Gastroesophageal sphincter (tissue), 4 donors: ENCODE measurements at regions not wholly inside any gene's neighbourhood (a gene's known extent, or its start where the extent isn't known, plus 50 kb on each side); places are given as distances from the start of the nearest gene placed in this dataset.
A peak's percentile ranks its signal among the peaks of the same experiment; 100 is the strongest.
"Not testable (repeated sequence)": the region's sequence is repeated elsewhere in the genome, so short reads cannot be mapped to it uniquely, and the experiment has no call there.

Source experiments
- ATAC-seq: fragments of 150-250 bp; one replicate; pipeline ENCODE4 v1.9.1; 2016; ENCODE audit warnings: mild to moderate bottlenecking, moderate library complexity
- H3K27ac ChIP-seq, 4 donors: fragments of 200-600 bp; sonication (generic) in 3 of 4; 1 replicate in 3 of 4; 2 replicates in 1 of 4; pipeline ENCODE4 v1.5.1; 2016 to 2019
- H3K27me3 ChIP-seq: fragments of 200-600 bp; sonication (generic); one replicate; pipeline ENCODE4 v1.5.1; 2019
- H3K36me3 ChIP-seq, 2 donors: fragments of 200-600 bp; sonication (generic); one replicate each; pipeline ENCODE4 v1.5.1; 2019; ENCODE audit warnings: control low read depth in 1 of 2
- H3K4me1 ChIP-seq, 3 donors: fragments of 200-600 bp; sonication (generic); 1 replicate in 2 of 3; 2 replicates in 1 of 3; pipeline ENCODE4 v1.5.1; 2016 to 2019; ENCODE audit warnings: control low read depth in 2 of 3
- H3K4me3 ChIP-seq, 2 donors: fragments of 200-600 bp; sonication (generic); one replicate each; pipeline ENCODE4 v1.5.1; 2019; ENCODE audit warnings: mild to moderate bottlenecking in 1 of 2, moderate library complexity in 1 of 2
- H3K9me3 ChIP-seq, 3 donors: fragments of 200-600 bp; sonication (generic); one replicate each; pipeline ENCODE4 v1.5.1; 2017 to 2019; ENCODE audit warnings: control low read depth in 2 of 3
- CTCF ChIP-seq, 4 experiments: fragments of 200-600 bp in 2 of 4; fragments of 450-650 bp in 2 of 4; sonication (generic) in 1 of 4; IDR thresholded peaks; one replicate each; pipeline ENCODE4 v1.5.1; 2017 to 2019; ENCODE audit warnings: antibody characterized with exemption in 4 of 4, mild to moderate bottlenecking in 2 of 4, moderate library complexity in 2 of 4
- EP300 ChIP-seq: sonication (generic); formaldehyde crosslinking; IDR thresholded peaks from one replicate; pipeline ENCODE4 v1.6.1; 2017; ENCODE audit warnings: antibody characterized with exemption, mild to moderate bottlenecking
- POLR2A ChIP-seq, 2 donors: fragments of 450-650 bp; IDR thresholded peaks; one replicate each; pipeline ENCODE4 v1.6.1; 2017; ENCODE audit warnings: antibody characterized with exemption in 2 of 2, mild to moderate bottlenecking in 2 of 2, moderate library complexity in 1 of 2
- POLR2AphosphoS5 ChIP-seq: sonication (generic); formaldehyde crosslinking; IDR thresholded peaks from one replicate; pipeline ENCODE4 v1.6.1; 2017; ENCODE audit warnings: antibody characterized with exemption
- WGBS, 2 donors: methylation state at CpG; one replicate each; pipeline ENCODE4 v1.1.5; 2018; ENCODE audit warnings: low coverage in 1 of 2; 5-methylcytosine and 5-hydroxymethylcytosine counted together

- no peak overlapping the region for H3K27ac ChIP-seq
- no peaks in the 10 kb centered on the region for H3K36me3 ChIP-seq
- WGBS, 2 donors = 14 to 35% methylated on average over 4 of the region's 4 CpGs
- H3K27me3 ChIP-seq = peaks cover 6% of the 10 kb centered on the region
- no peaks in the 10 kb centered on the region for H3K4me1 ChIP-seq
- no peak overlapping the region for H3K4me3 ChIP-seq
- ATAC-seq = no peak
- TF ChIP-seq EP300 (no peak), POLR2A (IDR thresholded peaks at IDR 0.05) (no peak), POLR2AphosphoS5 (no peak), CTCF (IDR thresholded peaks at IDR 0.05) (no peak)
- H3K9me3 ChIP-seq = no peaks in the 10 kb centered on the region
Observed at GRCh38 chr1:213448776-213449175, 397.7 kb downstream of the RPS6KC1 start.

- no peak for ATAC-seq
- Histone ChIP-seq H3K36me3 (no peaks in the 10 kb centered on the region), H3K4me1 (peaks cover 0 to 13% (median 2%) of the 10 kb centered on the region in 3 donors), H3K4me3 (no peak overlapping the region), H3K27me3 (no peaks in the 10 kb centered on the region), H3K27ac (no peak overlapping the region), H3K9me3 (no peaks in the 10 kb centered on the region)
- no peak for TF ChIP-seq CTCF (IDR thresholded peaks at IDR 0.05)
- TF ChIP-seq POLR2AphosphoS5 = no peak
- no peak for TF ChIP-seq EP300
- no peak for TF ChIP-seq POLR2A (IDR thresholded peaks at IDR 0.05)
- 20 to 80% methylated on average over 1 of the region's 4 CpGs for WGBS, 2 donors
Observed at GRCh38 chr1:213452501-213452900, 401.5 kb downstream of the RPS6KC1 start.

GRCh38 chr1:213457186-213457585, 406.1 kb downstream of the RPS6KC1 start:
- H3K27ac ChIP-seq = peak overlapping the region in 3 of 4 donors; percentile 36 to 45 (median 41)

GRCh38 chr1:213457733-213458132, 406.7 kb downstream of the RPS6KC1 start:
- H3K9me3 ChIP-seq = no peaks in the 10 kb centered on the region
- peaks cover 0 to 17% (median 2%) of the 10 kb centered on the region in 3 donors for H3K4me1 ChIP-seq
- TF ChIP-seq POLR2A (IDR thresholded peaks at IDR 0.05) (no peak), POLR2AphosphoS5 (no peak), EP300 (no peak), CTCF (IDR thresholded peaks at IDR 0.05) (no peak)
- no peaks in the 10 kb centered on the region for H3K36me3 ChIP-seq
- WGBS, 2 donors = 34 to 40% methylated on average over 2 of the region's 2 CpGs
- ATAC-seq = no peak
- H3K27ac ChIP-seq = peak overlapping the region in 2 of 4 donors; percentile 36 to 41
- H3K27me3 ChIP-seq = no peaks in the 10 kb centered on the region
- H3K4me3 ChIP-seq = no peak overlapping the region

More at GRCh38 chr1:213457186-213457585, 406.1 kb downstream of the RPS6KC1 start:
- H3K27me3 ChIP-seq = no peaks in the 10 kb centered on the region
- ATAC-seq = peak; percentile 61
- H3K4me1 ChIP-seq = peaks cover 0 to 17% (median 2%) of the 10 kb centered on the region in 3 donors
- no peaks in the 10 kb centered on the region for H3K9me3 ChIP-seq
- no peak overlapping the region for H3K4me3 ChIP-seq
- WGBS, 2 donors = 25 to 83% methylated on average over 1 to 4 of the region's 4 CpGs
- no peak for TF ChIP-seq CTCF (IDR thresholded peaks at IDR 0.05)
- TF ChIP-seq EP300 = no peak
- TF ChIP-seq POLR2A (IDR thresholded peaks at IDR 0.05) = no peak
- TF ChIP-seq POLR2AphosphoS5 = no peak
- no peaks in the 10 kb centered on the region for H3K36me3 ChIP-seq

GRCh38 chr1:213462374-213462773, 411.3 kb downstream of the RPS6KC1 start:
- not testable (repeated sequence) for ATAC-seq, H3K36me3 ChIP-seq, H3K4me3 ChIP-seq, H3K4me1 ChIP-seq, H3K9me3 ChIP-seq, H3K27ac ChIP-seq, H3K27me3 ChIP-seq
- WGBS, 2 donors = 82 to 94% methylated on average over 3 of the region's 3 CpGs
